ENCODE measurements at regions not wholly inside any gene's neighbourhood (a gene's known extent, or its start where the extent isn't known, plus 50 kb on each side); places are given as distances from the start of the nearest gene placed in this dataset.

DNA sequence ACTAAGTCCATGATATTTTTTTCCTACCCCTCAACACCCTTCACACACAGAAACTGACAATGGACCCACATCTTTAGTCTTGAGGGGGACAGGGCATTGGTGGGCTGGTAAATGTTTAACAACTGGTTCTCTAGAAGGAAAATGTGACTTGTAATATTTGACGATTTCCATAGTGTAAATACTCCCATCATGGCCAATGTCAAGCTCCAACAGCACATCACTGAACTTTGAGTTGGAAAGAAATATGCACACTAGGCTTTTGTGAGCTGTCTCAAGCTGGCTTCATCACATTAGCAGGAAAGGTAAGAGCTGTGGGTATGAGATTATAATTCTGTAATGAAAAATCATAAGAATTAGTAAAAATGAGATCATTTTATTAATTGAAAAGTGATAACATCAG is 189.9 kb upstream of the PRLR start:
- Histone ChIP-seq H3K4me3 (ENCODE audit: insufficient read depth, low read length, poor library complexity, severe bottlenecking) (no peak overlapping the region), H2AFZ (ENCODE audit: low read depth, low read length, severe bottlenecking) (no peak overlapping the region), H3K27ac (ENCODE audit: low read depth, low read length) (no peak overlapping the region), H3K9me3 (ENCODE audit: insufficient read depth, low read length) (no peaks in the 10 kb centered on the region), H3K79me2 (ENCODE audit: insufficient read depth, low read length) (no peaks in the 10 kb centered on the region), H3F3A (ENCODE audit: insufficient read depth) (no peaks in the 10 kb centered on the region), H3K36me3 (ENCODE audit: low read length) (no peaks in the 10 kb centered on the region), H3K27me3 (ENCODE audit: low read length) (no peaks in the 10 kb centered on the region), H3K9ac (ENCODE audit: low read length) (no peak overlapping the region), H3K4me2 (ENCODE audit: low read depth, low read length, poor library complexity, severe bottlenecking) (no peak overlapping the region), H3K9me2 (replicated peaks; ENCODE audit: insufficient read depth, low read length) (no peaks in the 10 kb centered on the region; the same call in 1 of the 2 replicates), H4K20me1 (ENCODE audit: low read depth, low read length) (no peaks in the 10 kb centered on the region)
- TF ChIP-seq, protein P1, sequence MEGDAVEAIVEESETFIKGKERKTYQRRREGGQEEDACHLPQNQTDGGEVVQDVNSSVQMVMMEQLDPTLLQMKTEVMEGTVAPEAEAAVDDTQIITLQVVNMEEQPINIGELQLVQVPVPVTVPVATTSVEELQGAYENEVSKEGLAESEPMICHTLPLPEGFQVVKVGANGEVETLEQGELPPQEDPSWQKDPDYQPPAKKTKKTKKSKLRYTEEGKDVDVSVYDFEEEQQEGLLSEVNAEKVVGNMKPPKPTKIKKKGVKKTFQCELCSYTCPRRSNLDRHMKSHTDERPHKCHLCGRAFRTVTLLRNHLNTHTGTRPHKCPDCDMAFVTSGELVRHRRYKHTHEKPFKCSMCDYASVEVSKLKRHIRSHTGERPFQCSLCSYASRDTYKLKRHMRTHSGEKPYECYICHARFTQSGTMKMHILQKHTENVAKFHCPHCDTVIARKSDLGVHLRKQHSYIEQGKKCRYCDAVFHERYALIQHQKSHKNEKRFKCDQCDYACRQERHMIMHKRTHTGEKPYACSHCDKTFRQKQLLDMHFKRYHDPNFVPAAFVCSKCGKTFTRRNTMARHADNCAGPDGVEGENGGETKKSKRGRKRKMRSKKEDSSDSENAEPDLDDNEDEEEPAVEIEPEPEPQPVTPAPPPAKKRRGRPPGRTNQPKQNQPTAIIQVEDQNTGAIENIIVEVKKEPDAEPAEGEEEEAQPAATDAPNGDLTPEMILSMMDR (IDR thresholded peaks at IDR 0.05; ENCODE audit: insufficient read depth, low read length, poor library complexity, severe bottlenecking): no peak
- no peak for TF ChIP-seq EZH2phosphoT487 (conservative IDR thresholded peaks at IDR 0.05; ENCODE audit: low read length)

DNA sequence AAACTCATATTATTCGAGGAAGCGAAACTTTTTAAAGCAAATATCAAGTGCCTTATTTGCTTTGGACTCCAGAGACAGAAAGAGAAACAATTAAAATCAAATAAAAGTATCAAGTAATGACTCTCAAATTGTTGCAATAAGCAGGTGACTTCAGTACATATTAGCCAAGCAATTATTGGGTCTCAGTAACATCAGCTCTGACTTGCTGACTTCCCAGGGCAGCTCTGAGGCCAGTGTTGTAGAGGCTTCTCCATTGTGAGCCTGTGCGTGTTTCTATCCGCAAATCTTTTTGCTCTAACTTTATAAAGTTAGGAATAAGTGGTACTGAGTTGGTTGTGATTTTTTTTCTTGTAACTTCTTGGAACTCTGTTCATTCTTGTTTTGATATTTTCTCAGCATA is 186.8 kb upstream of the PRLR start:
- H3F3A ChIP-seq (ENCODE audit: insufficient read depth): no peaks in the 10 kb centered on the region
- H3K36me3 ChIP-seq (ENCODE audit: low read length): no peaks in the 10 kb centered on the region
- H3K27ac ChIP-seq (ENCODE audit: low read depth, low read length): no peak overlapping the region
- no peaks in the 10 kb centered on the region for H3K9me3 ChIP-seq (ENCODE audit: insufficient read depth, low read length)
- H3K9me2 ChIP-seq (replicated peaks; ENCODE audit: insufficient read depth, low read length): no peaks in the 10 kb centered on the region
- H3K9ac ChIP-seq (ENCODE audit: low read length): no peak overlapping the region
- no peak overlapping the region for H3K4me2 ChIP-seq (ENCODE audit: low read depth, low read length, poor library complexity, severe bottlenecking)
- no peak overlapping the region for H2AFZ ChIP-seq (ENCODE audit: low read depth, low read length, severe bottlenecking)
- TF ChIP-seq, protein P1 (IDR thresholded peaks at IDR 0.05; ENCODE audit: insufficient read depth, low read length, poor library complexity, severe bottlenecking): no peak
- no peaks in the 10 kb centered on the region for H4K20me1 ChIP-seq (ENCODE audit: low read depth, low read length)
- no peak overlapping the region for H3K4me3 ChIP-seq (ENCODE audit: insufficient read depth, low read length, poor library complexity, severe bottlenecking)
- no peaks in the 10 kb centered on the region for H3K27me3 ChIP-seq (ENCODE audit: low read length)
- H3K79me2 ChIP-seq (ENCODE audit: insufficient read depth, low read length): no peaks in the 10 kb centered on the region

DNA sequence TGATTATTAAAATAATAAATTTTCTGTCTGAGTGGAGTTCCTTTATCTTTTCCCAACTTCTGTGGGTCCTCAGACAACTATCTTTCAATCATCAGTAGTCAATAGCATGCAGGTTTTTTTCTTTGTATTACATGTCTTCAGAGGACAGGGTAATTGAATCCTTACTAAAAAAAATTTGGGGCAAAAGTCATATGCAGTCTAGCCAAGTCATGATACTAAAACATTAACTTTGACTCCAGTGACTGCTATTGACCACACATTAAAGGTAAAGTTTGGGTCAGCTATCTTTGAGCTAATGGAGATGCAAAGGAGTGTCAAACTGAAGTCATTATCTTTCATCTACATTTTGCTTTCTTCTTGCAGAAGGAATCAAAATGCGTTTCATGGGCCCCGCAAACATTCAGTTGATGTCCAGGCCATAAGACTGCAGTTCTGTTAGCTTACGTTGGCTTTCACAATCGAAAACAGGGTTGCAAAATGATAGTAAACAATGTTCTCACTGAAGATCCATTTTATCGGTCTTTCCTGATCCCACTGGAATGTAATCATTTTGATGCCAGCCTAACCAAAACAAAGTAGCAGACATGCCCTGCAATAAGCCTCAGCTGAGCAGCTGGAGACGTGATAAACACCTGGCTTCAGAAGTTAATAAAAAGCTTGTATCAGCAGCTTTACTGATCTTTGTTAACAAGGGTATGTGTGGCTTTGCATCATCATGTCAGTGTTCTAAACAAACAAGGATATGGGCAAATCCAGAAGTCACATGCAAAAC is 186.1 kb upstream of the PRLR start:
- H3K4me3 ChIP-seq (ENCODE audit: insufficient read depth, low read length, poor library complexity, severe bottlenecking): no peak overlapping the region
- H3K36me3 ChIP-seq (ENCODE audit: low read length): no peaks in the 10 kb centered on the region
- TF ChIP-seq, protein P1 (IDR thresholded peaks at IDR 0.05; ENCODE audit: insufficient read depth, low read length, poor library complexity, severe bottlenecking): no peak
- no peak for TF ChIP-seq EZH2phosphoT487 (conservative IDR thresholded peaks at IDR 0.05; ENCODE audit: low read length)
- H3K9me3 ChIP-seq (ENCODE audit: insufficient read depth, low read length): no peaks in the 10 kb centered on the region
- no peak overlapping the region for H3K9ac ChIP-seq (ENCODE audit: low read length)
- no peaks in the 10 kb centered on the region for H4K20me1 ChIP-seq (ENCODE audit: low read depth, low read length)
- no peak overlapping the region for H3K4me2 ChIP-seq (ENCODE audit: low read depth, low read length, poor library complexity, severe bottlenecking)
- no peak overlapping the region for H2AFZ ChIP-seq (ENCODE audit: low read depth, low read length, severe bottlenecking)
- no peak overlapping the region for H3K27ac ChIP-seq (ENCODE audit: low read depth, low read length)
- no peaks in the 10 kb centered on the region for H3K79me2 ChIP-seq (ENCODE audit: insufficient read depth, low read length)
- no peaks in the 10 kb centered on the region for H3F3A ChIP-seq (ENCODE audit: insufficient read depth)
- no peaks in the 10 kb centered on the region for H3K9me2 ChIP-seq (replicated peaks; ENCODE audit: insufficient read depth, low read length)
- H3K27me3 ChIP-seq (ENCODE audit: low read length): no peaks in the 10 kb centered on the region
